Keratinocyte (primary cell): ENCODE measurements at regions not wholly inside any gene's neighbourhood (a gene's known extent, or its start where the extent isn't known, plus 50 kb on each side); places are given as distances from the start of the nearest gene placed in this dataset.

Experiments
- DNase-seq: peaks from one replicate; pipeline ENCODE4 v3.0.0-alpha.2; 2011; ENCODE audit warnings: low read depth, missing footprints, low spot score
- FAIRE-seq: peaks from 2 replicates; lab custom pipeline; 2011; peaks lifted over from hg19 to GRCh38; lab: Jason Lieb, UNC
- H2AFZ ChIP-seq: 2 replicates; pipeline ENCODE4 v1.6.0; 2012; ENCODE audit warnings: low read length, control low read depth, inconsistent platforms; ENCODE audit not compliant: control insufficient read depth
- H3K27ac ChIP-seq: 2 replicates; pipeline ENCODE4 v1.5.1; 2011; ENCODE audit warnings: low read length; ENCODE audit not compliant: control insufficient read depth, insufficient read depth
- H3K27me3 ChIP-seq: 3 replicates; pipeline ENCODE4 v1.6.0; 2011; ENCODE audit warnings: low read length; ENCODE audit not compliant: control insufficient read depth, insufficient read depth; ENCODE audit errors: extremely low read depth
- H3K36me3 ChIP-seq, 2 experiments: 2 replicates in 1 of 2; 3 replicates in 1 of 2; pipeline ENCODE4 v1.5.1; 2011; ENCODE audit warnings: low read length in 2 of 2, mild to moderate bottlenecking in 1 of 2; ENCODE audit not compliant: control insufficient read depth in 2 of 2, insufficient read depth in 2 of 2; ENCODE audit errors: extremely low read depth in 1 of 2
- H3K4me1 ChIP-seq: 3 replicates; pipeline ENCODE4 v1.5.1; 2011; ENCODE audit warnings: low read length; ENCODE audit not compliant: control insufficient read depth, insufficient read depth; ENCODE audit errors: extremely low read depth
- H3K4me2 ChIP-seq: 3 replicates; pipeline ENCODE4 v1.6.0; 2011; ENCODE audit warnings: low read depth, low read length; ENCODE audit not compliant: control insufficient read depth, insufficient read depth; ENCODE audit errors: extremely low read depth
- H3K4me3 ChIP-seq, 3 experiments: fragments of 200-600 bp in 1 of 3; sonication (generic) in 1 of 3; 2 replicates in 2 of 3; 3 replicates in 1 of 3; pipeline ENCODE4 v1.5.1; 2011 to 2016; ENCODE audit warnings: low read length in 3 of 3, mild to moderate bottlenecking in 3 of 3, control low read depth in 2 of 3, inconsistent platforms in 1 of 3, low read depth in 1 of 3, mixed read lengths in 1 of 3, mixed run types in 1 of 3, moderate library complexity in 1 of 3; ENCODE audit not compliant: control insufficient read depth in 2 of 3, insufficient read depth in 2 of 3; ENCODE audit errors: extremely low read depth in 1 of 3
- H3K79me2 ChIP-seq: 2 replicates; pipeline ENCODE4 v1.6.0; 2012; ENCODE audit warnings: low read length; ENCODE audit not compliant: control insufficient read depth, insufficient read depth
- H3K9ac ChIP-seq: 3 replicates; pipeline ENCODE4 v1.6.0; 2011; ENCODE audit warnings: low read length; ENCODE audit not compliant: control insufficient read depth, insufficient read depth; ENCODE audit errors: extremely low read depth
- H3K9me1 ChIP-seq: 3 replicates; pipeline ENCODE4 v1.6.0; 2011; ENCODE audit warnings: low read length; ENCODE audit not compliant: control insufficient read depth, insufficient read depth; ENCODE audit errors: extremely low read depth
- H3K9me3 ChIP-seq: 2 replicates; pipeline ENCODE4 v1.5.1; 2012; ENCODE audit warnings: low read depth, low read length; ENCODE audit not compliant: control insufficient read depth
- H4K20me1 ChIP-seq: 3 replicates; pipeline ENCODE4 v1.6.0; 2011; ENCODE audit warnings: low read length; ENCODE audit not compliant: control insufficient read depth, insufficient read depth; ENCODE audit errors: extremely low read depth
- CTCF ChIP-seq, 3 experiments: IDR thresholded peaks in 1 of 3; conservative IDR thresholded peaks in 1 of 3; optimal IDR thresholded peaks in 1 of 3; 2 replicates in 2 of 3; 3 replicates in 1 of 3; pipeline versions ENCODE3 to v1.5.1; 2011; ENCODE audit warnings: low read length in 3 of 3, mild to moderate bottlenecking in 3 of 3, moderate library complexity in 2 of 3, control low read depth in 1 of 3, inconsistent platforms in 1 of 3; ENCODE audit not compliant: insufficient read depth in 2 of 3; ENCODE audit errors: extremely low read depth in 1 of 3
- EZH2 ChIP-seq: IDR thresholded peaks from one replicate; pipeline ENCODE4 v1.6.1; 2012; ENCODE audit warnings: inconsistent platforms, mild to moderate bottlenecking, low read length, moderate library complexity
- dilution Hi-C: fragments of 300-500 bp; cut with MboI; formaldehyde crosslinking; loops from one replicate; pipeline ENCODE4 v1.7.0; 2020; ENCODE audit warnings: low sequenced_read_pairs; ENCODE audit not compliant: extremely low pct_ligation_motif_present

- Histone ChIP-seq H3K36me3 (no peaks in the 10 kb centered on the region), H3K9me3 (no peaks in the 10 kb centered on the region), H2AFZ (no peak overlapping the region), H4K20me1 (no peaks in the 10 kb centered on the region), H3K4me1 (no peaks in the 10 kb centered on the region), H3K9me1 (no peaks in the 10 kb centered on the region), H3K4me3 (no peak overlapping the region), H3K9ac (no peak overlapping the region), H3K27me3 (no peaks in the 10 kb centered on the region), H3K27ac (no peak overlapping the region), H3K4me2 (no peak overlapping the region), H3K79me2 (no peaks in the 10 kb centered on the region)
- dilution Hi-C loops = no loop called here
- FAIRE-seq (no peak), DNase-seq (no peak)
- TF ChIP-seq EZH2 (no peak), CTCF (optimal IDR thresholded peaks at IDR 0.05 in 1 of 3, IDR thresholded peaks at IDR 0.05 in 1 of 3, conservative IDR thresholded peaks at IDR 0.05 in 1 of 3; ENCODE audit: extremely low read depth in 1 of 3, insufficient read depth in 2 of 3, low read length in 3 of 3) (no peak)
Measured at GRCh38 chr15:31805090-31805662, 225.1 kb upstream of the CHRNA7 start.

- dilution Hi-C loops = no loop called here
- FAIRE-seq = no peak
- Histone ChIP-seq H3K27me3 (no peaks in the 10 kb centered on the region), H3K4me3 (no peak overlapping the region), H2AFZ (no peak overlapping the region), H3K9ac (no peak overlapping the region), H3K27ac (no peak overlapping the region), H3K4me1 (no peaks in the 10 kb centered on the region), H3K9me1 (no peaks in the 10 kb centered on the region), H3K79me2 (no peaks in the 10 kb centered on the region), H4K20me1 (no peaks in the 10 kb centered on the region), H3K36me3 (no peaks in the 10 kb centered on the region), H3K9me3 (no peaks in the 10 kb centered on the region), H3K4me2 (no peak overlapping the region)
- no peak for TF ChIP-seq CTCF (optimal IDR thresholded peaks at IDR 0.05 in 1 of 3, IDR thresholded peaks at IDR 0.05 in 1 of 3, conservative IDR thresholded peaks at IDR 0.05 in 1 of 3; ENCODE audit: extremely low read depth in 1 of 3, insufficient read depth in 2 of 3, low read length in 3 of 3)
- TF ChIP-seq EZH2 = no peak
- DNase-seq = no peak
Measured at GRCh38 chr15:31806106-31806505, 224.2 kb upstream of the CHRNA7 start.
